ENCODE measurements at regions not wholly inside any gene's neighbourhood (a gene's known extent, or its start where the extent isn't known, plus 50 kb on each side); places are given as distances from the start of the nearest gene placed in this dataset.

DNA sequence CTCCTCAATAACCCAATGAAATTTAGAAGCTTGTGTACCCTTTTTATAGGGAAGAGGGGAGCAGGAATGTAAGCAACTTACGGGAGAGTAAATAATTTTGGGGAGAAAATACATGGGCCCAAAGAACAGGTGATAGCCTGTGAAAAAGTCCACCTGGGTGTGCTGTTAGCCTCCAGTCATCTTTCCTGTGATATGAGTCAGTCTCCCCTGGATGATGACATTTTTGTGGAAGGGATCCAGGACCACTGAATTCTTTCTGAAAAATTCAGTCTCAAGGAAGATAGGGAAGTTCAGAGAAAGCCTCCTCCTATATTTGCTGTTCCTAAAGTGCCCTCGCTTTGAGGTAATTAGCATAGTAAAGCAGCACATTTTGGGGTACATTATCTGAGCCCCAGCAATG is 149.8 kb downstream of the SQOR start (continued):
- TF ChIP-seq, protein P1, sequence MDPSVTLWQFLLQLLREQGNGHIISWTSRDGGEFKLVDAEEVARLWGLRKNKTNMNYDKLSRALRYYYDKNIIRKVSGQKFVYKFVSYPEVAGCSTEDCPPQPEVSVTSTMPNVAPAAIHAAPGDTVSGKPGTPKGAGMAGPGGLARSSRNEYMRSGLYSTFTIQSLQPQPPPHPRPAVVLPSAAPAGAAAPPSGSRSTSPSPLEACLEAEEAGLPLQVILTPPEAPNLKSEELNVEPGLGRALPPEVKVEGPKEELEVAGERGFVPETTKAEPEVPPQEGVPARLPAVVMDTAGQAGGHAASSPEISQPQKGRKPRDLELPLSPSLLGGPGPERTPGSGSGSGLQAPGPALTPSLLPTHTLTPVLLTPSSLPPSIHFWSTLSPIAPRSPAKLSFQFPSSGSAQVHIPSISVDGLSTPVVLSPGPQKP (IDR thresholded peaks at IDR 0.05; ENCODE audit: low read depth, low read length), result no peak
- TF ChIP-seq USF2 (IDR thresholded peaks at IDR 0.05), result no peak
- no peak for TF ChIP-seq POLR2AphosphoS2 (conservative IDR thresholded peaks at IDR 0.05; ENCODE audit: low read length)
- TF ChIP-seq BHLHE40 (IDR thresholded peaks at IDR 0.05; ENCODE audit: low read depth, low read length), result no peak
- TF ChIP-seq RNF2 (IDR thresholded peaks at IDR 0.05; ENCODE audit: borderline replicate concordance, low read depth), result no peak
- no peak for TF ChIP-seq POLR2A (IDR thresholded peaks at IDR 0.05; ENCODE audit: low read length)

GRCh38 chr15:45785897-45786296 is 151.1 kb downstream of the SQOR start:
- no peak for DNase-seq (ENCODE audit: low read depth in 1 of 2, low spot score in 1 of 2)
- H3K4me1 ChIP-seq, result no peaks in the 10 kb centered on the region
- H3K4me2 ChIP-seq, result no peak overlapping the region
- no peak overlapping the region for H3K27ac ChIP-seq
- ChIA-PET CTCF (no interaction called here), POLR2A (no interaction called here)
- TF ChIP-seq, protein P2, sequence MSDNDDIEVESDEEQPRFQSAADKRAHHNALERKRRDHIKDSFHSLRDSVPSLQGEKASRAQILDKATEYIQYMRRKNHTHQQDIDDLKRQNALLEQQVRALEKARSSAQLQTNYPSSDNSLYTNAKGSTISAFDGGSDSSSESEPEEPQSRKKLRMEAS (IDR thresholded peaks at IDR 0.05), result no peak
- TF ChIP-seq TP53 (CRISPR knock-in tag; IDR thresholded peaks at IDR 0.05) (no peak), RCOR1 (IDR thresholded peaks at IDR 0.05; ENCODE audit: low read depth, low read length) (no peak), CTCF (IDR thresholded peaks at IDR 0.05) (no peak), HOXB5 (CRISPR knock-in tag; IDR thresholded peaks at IDR 0.05) (no peak), NR3C1 (IDR thresholded peaks at IDR 0.05) (no peak), HOXB13 (CRISPR knock-in tag; IDR thresholded peaks at IDR 0.05; ENCODE audit: low read depth) (no peak), FOSB (CRISPR knock-in tag; IDR thresholded peaks at IDR 0.05) (no peak), POLR2AphosphoS2 (conservative IDR thresholded peaks at IDR 0.05; ENCODE audit: low read length) (no peak), MAZ (IDR thresholded peaks at IDR 0.05; ENCODE audit: borderline replicate concordance, low read depth, low read length) (no peak), RARB (CRISPR knock-in tag; IDR thresholded peaks at IDR 0.05) (no peak), MYC (IDR thresholded peaks at IDR 0.05; ENCODE audit: borderline replicate concordance, low read length) (no peak), ZFP36 (IDR thresholded peaks at IDR 0.05; ENCODE audit: borderline replicate concordance, partially characterized antibody) (no peak), CBX8 (IDR thresholded peaks at IDR 0.05) (no peak), EP300 (IDR thresholded peaks at IDR 0.05) (no peak), HES2 (IDR thresholded peaks at IDR 0.05) (no peak), NFE2L2 (conservative IDR thresholded peaks at IDR 0.05; ENCODE audit: low read length) (no peak), ZSCAN20 (CRISPR knock-in tag; IDR thresholded peaks at IDR 0.05) (no peak)
- TF ChIP-seq, protein P1 (IDR thresholded peaks at IDR 0.05; ENCODE audit: low read depth, low read length), result no peak
- H3K4me3 ChIP-seq, result no peak overlapping the region
- H3K9me3 ChIP-seq, result no peaks in the 10 kb centered on the region
- FAIRE-seq, result no peak
- ATAC-seq, result no peak
- 58% methylated on average over 2 of the region's 2 CpGs for WGBS (ENCODE audit: missing lambda C conversion rate)

Measured in A549 (cell line).